Activated B cell treated with CpG ODN at 0.5 μM for 24 hours (primary cell): ENCODE measurements at regions not wholly inside any gene's neighbourhood (a gene's known extent, or its start where the extent isn't known, plus 50 kb on each side); places are given as distances from the start of the nearest gene placed in this dataset.
"Not testable (repeated sequence)": the region's sequence is repeated elsewhere in the genome, so short reads cannot be mapped to it uniquely, and the experiment has no call there.

Experiments
- ATAC-seq: fragments of 200-7000 bp; cut with Tn5 transposase; one replicate; pipeline ENCODE4 v1.10.0; 2021; ENCODE audit warnings: low read depth, mild to moderate bottlenecking, moderate library complexity
- CTCF ChIA-PET: fragments of 350-600 bp; sonication (Branson Sonifier 250); formaldehyde crosslinking; loops from one replicate; lab custom pipeline; 2021; ENCODE audit warnings: antibody characterized with exemption; lab: Charles Lee
- POLR2A ChIA-PET: fragments of 350-600 bp; sonication (Branson Sonifier 250); formaldehyde crosslinking; loops from one replicate; lab custom pipeline; 2021; ENCODE audit warnings: antibody characterized with exemption; lab: Charles Lee
- DNase-seq: peaks from one replicate; pipeline ENCODE4 v3.0.0; 2022
- H3K27ac Mint-ChIP-seq: one replicate; pipeline ENCODE4 v1.8.0; 2020; ENCODE audit warnings: mixed read lengths
- H3K27me3 Mint-ChIP-seq: one replicate; pipeline ENCODE4 v1.8.0; 2021; ENCODE audit warnings: mixed read lengths
- H3K36me3 Mint-ChIP-seq: one replicate; pipeline ENCODE4 v1.8.0; 2021; ENCODE audit warnings: low read depth, mixed read lengths
- H3K4me1 Mint-ChIP-seq: one replicate; pipeline ENCODE4 v1.8.0; 2021; ENCODE audit warnings: mixed read lengths
- H3K4me3 Mint-ChIP-seq: one replicate; pipeline ENCODE4 v1.8.0; 2020; ENCODE audit warnings: mild to moderate bottlenecking, mixed read lengths
- H3K9me3 Mint-ChIP-seq: one replicate; pipeline ENCODE4 v1.8.0; 2020; ENCODE audit warnings: mixed read lengths
- intact Hi-C: fragments of 100-400 bp; cut with micrococcal nuclease; formaldehyde crosslinking; loops from one replicate; pipeline ENCODE4 v1.15.1; 2024
- TF ChIP-seq, protein P1 (sequence below): fragments of 200-600 bp; IDR thresholded peaks from one replicate; pipeline ENCODE4 v1.8.0; 2022; ENCODE audit warnings: antibody characterized with exemption, mild to moderate bottlenecking

DNA sequence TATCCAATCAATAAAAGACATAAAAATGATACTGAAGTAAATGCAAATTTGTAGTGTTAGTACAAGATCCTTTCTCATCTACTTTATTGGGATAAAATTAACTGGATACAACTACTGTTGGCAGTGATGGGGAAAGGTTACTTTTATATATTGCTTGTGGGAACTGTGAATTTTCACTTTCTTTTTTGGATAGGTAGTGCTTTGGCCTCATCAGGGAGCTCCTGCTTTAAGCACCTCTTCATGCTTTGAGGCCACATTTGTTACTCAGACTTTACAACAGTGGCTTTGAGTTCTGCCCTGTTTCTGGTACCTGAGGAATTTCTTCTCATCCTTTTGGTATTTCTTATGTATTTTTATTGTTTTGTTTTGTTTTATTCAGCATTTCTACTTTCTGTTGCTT, 134.7 kb upstream of the XIST start:
- Mint-ChIP-seq H3K27me3 (no peaks in the 10 kb centered on the region), H3K9me3 (no peaks in the 10 kb centered on the region), H3K27ac (no peak overlapping the region), H3K36me3 (peaks cover 19% of the 10 kb centered on the region), H3K4me1 (no peaks in the 10 kb centered on the region), H3K4me3 (no peak overlapping the region)
- ATAC-seq (no peak), DNase-seq (no peak)
- TF ChIP-seq, protein P1, sequence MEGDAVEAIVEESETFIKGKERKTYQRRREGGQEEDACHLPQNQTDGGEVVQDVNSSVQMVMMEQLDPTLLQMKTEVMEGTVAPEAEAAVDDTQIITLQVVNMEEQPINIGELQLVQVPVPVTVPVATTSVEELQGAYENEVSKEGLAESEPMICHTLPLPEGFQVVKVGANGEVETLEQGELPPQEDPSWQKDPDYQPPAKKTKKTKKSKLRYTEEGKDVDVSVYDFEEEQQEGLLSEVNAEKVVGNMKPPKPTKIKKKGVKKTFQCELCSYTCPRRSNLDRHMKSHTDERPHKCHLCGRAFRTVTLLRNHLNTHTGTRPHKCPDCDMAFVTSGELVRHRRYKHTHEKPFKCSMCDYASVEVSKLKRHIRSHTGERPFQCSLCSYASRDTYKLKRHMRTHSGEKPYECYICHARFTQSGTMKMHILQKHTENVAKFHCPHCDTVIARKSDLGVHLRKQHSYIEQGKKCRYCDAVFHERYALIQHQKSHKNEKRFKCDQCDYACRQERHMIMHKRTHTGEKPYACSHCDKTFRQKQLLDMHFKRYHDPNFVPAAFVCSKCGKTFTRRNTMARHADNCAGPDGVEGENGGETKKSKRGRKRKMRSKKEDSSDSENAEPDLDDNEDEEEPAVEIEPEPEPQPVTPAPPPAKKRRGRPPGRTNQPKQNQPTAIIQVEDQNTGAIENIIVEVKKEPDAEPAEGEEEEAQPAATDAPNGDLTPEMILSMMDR: no peak
- ChIA-PET CTCF (no interaction called here), POLR2A (no interaction called here)
- intact Hi-C loops: no loop called here

DNA sequence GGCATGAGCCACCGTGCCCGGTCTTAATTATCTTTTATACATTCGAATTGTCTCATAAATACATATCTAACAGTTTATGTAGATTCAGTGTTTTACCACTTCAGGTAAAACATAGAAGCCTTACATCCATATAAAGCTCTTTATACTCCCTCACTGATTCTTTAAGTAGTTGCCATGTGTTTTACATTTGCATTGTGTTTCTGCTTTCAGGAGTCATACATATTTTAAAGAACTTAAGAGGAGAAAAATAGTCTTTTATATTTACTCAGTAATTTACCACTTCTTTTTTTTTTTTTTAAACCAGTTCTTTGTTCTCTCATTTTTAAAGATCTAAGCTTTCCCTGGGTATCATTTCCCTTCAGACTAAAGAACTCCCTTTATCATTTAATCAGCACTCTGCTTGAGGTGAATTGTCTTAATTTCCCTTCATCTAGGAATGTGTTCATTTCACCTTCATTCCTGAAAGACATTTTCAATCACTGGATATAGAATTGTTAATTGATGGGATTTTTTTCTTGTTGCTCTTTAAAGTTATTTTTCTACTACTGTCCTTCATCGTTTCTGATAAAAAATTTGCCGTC, 127.1 kb upstream of the XIST start:
- CTCF ChIA-PET: no interaction called here
- POLR2A ChIA-PET: no interaction called here

DNA sequence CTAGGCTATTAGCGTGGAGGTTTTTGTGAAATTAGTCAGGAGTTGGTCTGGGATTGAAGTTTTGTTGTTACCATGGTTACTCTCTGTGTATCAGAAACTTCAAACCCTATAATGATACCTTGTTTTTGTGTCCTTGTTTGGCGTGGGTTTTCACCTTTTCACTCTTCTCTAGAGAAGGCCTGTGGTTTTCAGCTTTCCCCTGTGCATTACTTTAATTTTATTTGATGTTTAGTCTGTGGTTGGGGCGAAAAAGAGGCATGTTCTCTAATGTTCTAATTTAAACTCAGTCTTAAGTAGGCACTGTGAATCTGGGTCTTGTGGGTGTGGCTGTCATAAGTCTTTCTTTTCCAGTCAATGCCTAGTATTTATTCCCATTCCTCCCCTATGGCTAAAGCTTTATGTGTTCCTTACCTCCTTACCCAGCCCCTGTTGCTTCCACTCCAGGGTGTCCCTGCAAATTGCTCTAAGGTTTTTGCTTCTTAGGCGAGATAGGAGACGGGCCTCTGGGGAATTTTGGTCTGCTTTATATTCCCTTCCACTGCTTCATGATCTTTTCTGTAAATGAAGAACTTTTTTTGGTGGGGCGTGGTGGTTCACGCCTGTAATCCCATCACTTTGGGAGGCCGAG, 125.1 kb upstream of the XIST start:
- intact Hi-C loops: no loop called here
- H3K4me1 Mint-ChIP-seq: peaks cover 24% of the 10 kb centered on the region
- no peaks in the 10 kb centered on the region for H3K27me3 Mint-ChIP-seq
- no peak overlapping the region for H3K27ac Mint-ChIP-seq
- no peak for ATAC-seq
- TF ChIP-seq, protein P1: no peak
- no peak for DNase-seq
- no peaks in the 10 kb centered on the region for H3K9me3 Mint-ChIP-seq
- H3K4me3 Mint-ChIP-seq: no peak overlapping the region
- CTCF ChIA-PET: no interaction called here
- peaks cover 9% of the 10 kb centered on the region for H3K36me3 Mint-ChIP-seq
- POLR2A ChIA-PET: no interaction called here

More for the DNA sequence above, 127.1 kb upstream of the XIST start:
- intact Hi-C loops: no loop called here
- Mint-ChIP-seq H3K27ac (no peak overlapping the region), H3K36me3 (peaks cover 11% of the 10 kb centered on the region), H3K4me1 (peaks cover 24% of the 10 kb centered on the region), H3K27me3 (no peaks in the 10 kb centered on the region), H3K9me3 (no peaks in the 10 kb centered on the region), H3K4me3 (no peak overlapping the region)
- TF ChIP-seq, protein P1: no peak
- DNase-seq: no peak
- ATAC-seq: no peak

DNA sequence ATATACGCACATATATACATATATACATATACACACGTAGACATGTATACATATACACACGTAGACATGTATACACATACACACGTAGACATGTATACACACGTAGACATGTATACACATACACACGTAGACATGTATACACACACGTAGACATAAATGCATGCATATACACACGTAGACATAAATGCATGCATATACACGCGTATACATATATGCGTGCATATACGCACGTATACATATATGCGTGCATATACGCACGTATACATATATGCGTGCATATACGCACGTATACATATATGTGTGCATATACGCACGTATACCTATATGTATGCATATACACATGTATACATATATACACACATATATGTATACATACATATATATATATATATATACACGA, 114.9 kb upstream of the XIST start:
- H3K9me3 Mint-ChIP-seq, ATAC-seq, DNase-seq, intact Hi-C loops, H3K4me3 Mint-ChIP-seq, H3K4me1 Mint-ChIP-seq, H3K27me3 Mint-ChIP-seq, H3K27ac Mint-ChIP-seq, CTCF ChIA-PET, POLR2A ChIA-PET: not testable (repeated sequence)
- peaks cover 26% of the 10 kb centered on the region for H3K36me3 Mint-ChIP-seq

DNA sequence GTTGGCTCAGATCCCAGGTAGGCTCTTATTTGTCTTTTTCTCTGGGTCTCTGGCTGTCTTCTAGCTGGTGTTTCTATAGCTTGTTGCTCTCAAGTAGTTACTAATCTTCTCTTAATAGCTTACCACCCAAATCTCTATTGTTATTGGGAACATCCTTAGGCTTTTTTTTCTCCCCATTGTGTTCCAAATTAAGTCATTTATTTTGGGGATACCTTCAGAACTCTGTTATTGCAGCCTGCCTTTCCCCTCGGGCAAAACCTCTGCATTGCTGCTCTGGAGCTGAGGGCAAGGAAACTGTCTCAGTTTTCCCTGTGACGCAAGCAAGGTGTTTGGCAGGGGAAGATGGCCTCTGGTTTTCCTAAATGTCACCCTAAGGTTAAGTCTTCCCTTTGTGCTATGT, 113.3 kb upstream of the XIST start:
- Mint-ChIP-seq H3K4me1 (peaks cover 6% of the 10 kb centered on the region), H3K27me3 (no peaks in the 10 kb centered on the region), H3K27ac (no peak overlapping the region), H3K9me3 (no peaks in the 10 kb centered on the region), H3K4me3 (no peak overlapping the region), H3K36me3 (peaks cover 24% of the 10 kb centered on the region)
- ChIA-PET POLR2A (no interaction called here), CTCF (no interaction called here)
- TF ChIP-seq, protein P1: no peak
- intact Hi-C loops: no loop called here
- no peak for DNase-seq
- ATAC-seq: no peak
